Activated CD4-positive, alpha-beta memory T cell treated with anti-CD3 and anti-CD28 coated beads for 36 hours (primary cell): ENCODE measurements at regions not wholly inside any gene's neighbourhood (a gene's known extent, or its start where the extent isn't known, plus 50 kb on each side); places are given as distances from the start of the nearest gene placed in this dataset.

Experiments
- CTCF ChIA-PET: fragments of 350-600 bp; sonication (Branson Sonifier 250); formaldehyde crosslinking; loops from one replicate; lab custom pipeline; 2021; ENCODE audit warnings: antibody characterized with exemption, inconsistent platforms; lab: Charles Lee
- POLR2A ChIA-PET: fragments of 350-600 bp; sonication (Branson Sonifier 250); formaldehyde crosslinking; loops from one replicate; lab custom pipeline; 2021; ENCODE audit warnings: antibody characterized with exemption; lab: Charles Lee
- DNase-seq: peaks from one replicate; pipeline ENCODE4 v3.0.0-alpha.2; 2020
- H3K27ac Mint-ChIP-seq: one replicate; pipeline ENCODE4 v1.8.0; 2021; ENCODE audit warnings: mixed read lengths
- H3K27me3 Mint-ChIP-seq: one replicate; pipeline ENCODE4 v1.8.0; 2021; ENCODE audit warnings: mixed read lengths
- H3K36me3 Mint-ChIP-seq: one replicate; pipeline ENCODE4 v1.8.0; 2021; ENCODE audit warnings: mixed read lengths
- H3K4me1 Mint-ChIP-seq: one replicate; pipeline ENCODE4 v1.8.0; 2021; ENCODE audit warnings: low read depth, mixed read lengths
- H3K4me3 Mint-ChIP-seq: one replicate; pipeline ENCODE4 v1.8.0; 2021; ENCODE audit warnings: mild to moderate bottlenecking, mixed read lengths
- H3K9me3 Mint-ChIP-seq: one replicate; pipeline ENCODE4 v1.8.0; 2021; ENCODE audit warnings: mixed read lengths
- intact Hi-C: fragments of 100-400 bp; cut with micrococcal nuclease; formaldehyde crosslinking; loops from one replicate; pipeline ENCODE4 v1.15.1; 2023

GRCh38 chr2:204251158-204251997 lies 293.9 kb upstream of the PARD3B start:
- intact Hi-C loops, result loop anchor here (5.0 kb wide), 1 partner anchor 179 kb away; no protein-coding TSS in a partner anchor

GRCh38 chr2:204251998-204252376 lies 293.3 kb upstream of the PARD3B start:
- POLR2A ChIA-PET, result no interaction called here
- Mint-ChIP-seq H3K27ac (no peak overlapping the region), H3K27me3 (peaks cover 14% of the 10 kb centered on the region), H3K36me3 (no peaks in the 10 kb centered on the region), H3K4me3 (no peak overlapping the region), H3K4me1 (no peaks in the 10 kb centered on the region), H3K9me3 (no peaks in the 10 kb centered on the region)
- DNase-seq, result no peak
- CTCF ChIA-PET, result interaction anchor here (3.6 kb wide), 1 partner anchor 9 kb away, joined by 27 read pairs; no protein-coding TSS in a partner anchor
- intact Hi-C loops, result loop anchor here (5.0 kb wide), 1 partner anchor 180 kb away; no protein-coding TSS in a partner anchor

More at GRCh38 chr2:204251158-204251997, 293.9 kb upstream of the PARD3B start:
- H3K36me3 Mint-ChIP-seq, result no peaks in the 10 kb centered on the region
- DNase-seq, result peak; percentile 26
- no peak overlapping the region for H3K4me3 Mint-ChIP-seq
- H3K4me1 Mint-ChIP-seq, result no peaks in the 10 kb centered on the region
- no peaks in the 10 kb centered on the region for H3K9me3 Mint-ChIP-seq
- ChIA-PET CTCF (interaction anchor here (1.6 to 3.6 kb wide), 2 partner anchors 10 to 178 kb away, joined by 4 to 27 read pairs; no protein-coding TSS in a partner anchor), POLR2A (interaction anchor here (0.9 kb wide), 1 partner anchor 8 kb away, joined by 4 read pairs; no protein-coding TSS in a partner anchor)
- H3K27ac Mint-ChIP-seq, result no peak overlapping the region
- peaks cover 14% of the 10 kb centered on the region for H3K27me3 Mint-ChIP-seq

GRCh38 chr2:204255071-204255470 lies 290.2 kb upstream of the PARD3B start:
- intact Hi-C loops, result no loop called here
- no peaks in the 10 kb centered on the region for H3K4me1 Mint-ChIP-seq
- H3K27ac Mint-ChIP-seq, result no peak overlapping the region
- ChIA-PET CTCF (interaction anchor here (1.4 kb wide), 1 partner anchor 183 kb away, joined by 3 read pairs; no protein-coding TSS in a partner anchor), POLR2A (no interaction called here)
- H3K36me3 Mint-ChIP-seq, result no peaks in the 10 kb centered on the region
- peaks cover 19% of the 10 kb centered on the region for H3K27me3 Mint-ChIP-seq
- DNase-seq, result no peak
- no peak overlapping the region for H3K4me3 Mint-ChIP-seq
- no peaks in the 10 kb centered on the region for H3K9me3 Mint-ChIP-seq

- intact Hi-C loops, result no loop called here
Observed at GRCh38 chr2:204255526-204255925, 289.7 kb upstream of the PARD3B start.

GRCh38 chr2:204257781-204258180 lies 287.5 kb upstream of the PARD3B start:
- intact Hi-C loops, result no loop called here
- Mint-ChIP-seq H3K4me1 (no peaks in the 10 kb centered on the region), H3K27ac (no peak overlapping the region), H3K4me3 (no peak overlapping the region), H3K9me3 (no peaks in the 10 kb centered on the region), H3K27me3 (peaks cover 18% of the 10 kb centered on the region), H3K36me3 (no peaks in the 10 kb centered on the region)
- POLR2A ChIA-PET, result no interaction called here
- CTCF ChIA-PET, result no interaction called here
- no peak for DNase-seq

More at GRCh38 chr2:204255526-204255925, 289.7 kb upstream of the PARD3B start:
- no peaks in the 10 kb centered on the region for H3K36me3 Mint-ChIP-seq
- ChIA-PET CTCF (no interaction called here), POLR2A (no interaction called here)
- H3K4me1 Mint-ChIP-seq, result no peaks in the 10 kb centered on the region
- no peak overlapping the region for H3K4me3 Mint-ChIP-seq
- peaks cover 19% of the 10 kb centered on the region for H3K27me3 Mint-ChIP-seq
- no peaks in the 10 kb centered on the region for H3K9me3 Mint-ChIP-seq
- no peak for DNase-seq
- H3K27ac Mint-ChIP-seq, result no peak overlapping the region

- ChIA-PET POLR2A (interaction anchor here (0.8 kb wide), 1 partner anchor 8 kb away, joined by 4 read pairs; no protein-coding TSS in a partner anchor), CTCF (interaction anchor here (0.6 to 5.6 kb wide), 6 partner anchors 8 to 853 kb away, joined by 3 to 27 read pairs (median 4); no protein-coding TSS in a partner anchor)
- no peaks in the 10 kb centered on the region for H3K9me3 Mint-ChIP-seq
- no peaks in the 10 kb centered on the region for H3K4me1 Mint-ChIP-seq
- peaks cover 17% of the 10 kb centered on the region for H3K27me3 Mint-ChIP-seq
- H3K4me3 Mint-ChIP-seq, result no peak overlapping the region
- intact Hi-C loops, result no loop called here
- DNase-seq, result no peak
- no peak overlapping the region for H3K27ac Mint-ChIP-seq
- H3K36me3 Mint-ChIP-seq, result no peaks in the 10 kb centered on the region
Observed at GRCh38 chr2:204258890-204259289, 286.4 kb upstream of the PARD3B start.

GRCh38 chr2:204260162-204260877 lies 285.0 kb upstream of the PARD3B start:
- CTCF ChIA-PET, result interaction anchor here (0.6 to 5.6 kb wide), 26 partner anchors 10 to 1695 kb away, joined by 3 to 27 read pairs (median 4); no protein-coding TSS in a partner anchor
- intact Hi-C loops, result loop anchor here (1.0 to 2.0 kb wide), 2 partner anchors 64 to 115 kb away; no protein-coding TSS in a partner anchor

GRCh38 chr2:204260901-204261300 lies 284.4 kb upstream of the PARD3B start:
- intact Hi-C loops, result loop anchor here (1.0 to 2.0 kb wide), 2 partner anchors 64 to 116 kb away; no protein-coding TSS in a partner anchor
- ChIA-PET POLR2A (no interaction called here), CTCF (interaction anchor here (0.6 to 5.6 kb wide), 19 partner anchors 10 to 1688 kb away, joined by 3 to 27 read pairs (median 4); no protein-coding TSS in a partner anchor)
- H3K4me3 Mint-ChIP-seq, result no peak overlapping the region
- no peaks in the 10 kb centered on the region for H3K9me3 Mint-ChIP-seq
- H3K27me3 Mint-ChIP-seq, result peaks cover 30% of the 10 kb centered on the region
- DNase-seq, result no peak
- no peak overlapping the region for H3K27ac Mint-ChIP-seq
- H3K4me1 Mint-ChIP-seq, result no peaks in the 10 kb centered on the region
- no peaks in the 10 kb centered on the region for H3K36me3 Mint-ChIP-seq

More at GRCh38 chr2:204260162-204260877, 285.0 kb upstream of the PARD3B start:
- Mint-ChIP-seq H3K27me3 (peaks cover 29% of the 10 kb centered on the region), H3K4me3 (no peak overlapping the region), H3K4me1 (no peaks in the 10 kb centered on the region), H3K27ac (no peak overlapping the region), H3K36me3 (no peaks in the 10 kb centered on the region), H3K9me3 (no peaks in the 10 kb centered on the region)
- DNase-seq, result peak; percentile 53
- POLR2A ChIA-PET, result no interaction called here

GRCh38 chr2:204261846-204262245 lies 283.4 kb upstream of the PARD3B start:
- Mint-ChIP-seq H3K27ac (no peak overlapping the region), H3K4me3 (no peak overlapping the region), H3K9me3 (no peaks in the 10 kb centered on the region), H3K4me1 (no peaks in the 10 kb centered on the region), H3K36me3 (no peaks in the 10 kb centered on the region), H3K27me3 (peaks cover 35% of the 10 kb centered on the region)
- CTCF ChIA-PET, result interaction anchor here (0.5 to 5.6 kb wide), 11 partner anchors 11 to 1664 kb away, joined by 3 to 27 read pairs (median 3); no protein-coding TSS in a partner anchor
- intact Hi-C loops, result loop anchor here (2.0 kb wide), 1 partner anchor 63 kb away; no protein-coding TSS in a partner anchor
- POLR2A ChIA-PET, result interaction anchor here (0.5 kb wide), 1 partner anchor 311 kb away, joined by 3 read pairs; no protein-coding TSS in a partner anchor
- no peak for DNase-seq

- Mint-ChIP-seq H3K27ac (no peak overlapping the region), H3K9me3 (no peaks in the 10 kb centered on the region), H3K4me3 (no peak overlapping the region), H3K27me3 (peaks cover 35% of the 10 kb centered on the region), H3K36me3 (no peaks in the 10 kb centered on the region), H3K4me1 (no peaks in the 10 kb centered on the region)
- CTCF ChIA-PET, result interaction anchor here (5.6 kb wide), 1 partner anchor 13 kb away, joined by 27 read pairs; no protein-coding TSS in a partner anchor
- intact Hi-C loops, result no loop called here
- DNase-seq, result no peak
- POLR2A ChIA-PET, result no interaction called here
Observed at GRCh38 chr2:204264085-204264553, 281.2 kb upstream of the PARD3B start.

- H3K9me3 Mint-ChIP-seq, result no peaks in the 10 kb centered on the region
- ChIA-PET POLR2A (no interaction called here), CTCF (no interaction called here)
- H3K27me3 Mint-ChIP-seq, result peaks cover 30% of the 10 kb centered on the region
- no peak overlapping the region for H3K4me3 Mint-ChIP-seq
- intact Hi-C loops, result no loop called here
- H3K36me3 Mint-ChIP-seq, result no peaks in the 10 kb centered on the region
- DNase-seq, result no peak
- no peak overlapping the region for H3K27ac Mint-ChIP-seq
- H3K4me1 Mint-ChIP-seq, result no peaks in the 10 kb centered on the region
Observed at GRCh38 chr2:204264621-204265140, 280.6 kb upstream of the PARD3B start.
